NCI-H2107 treated with DMSO at 0.1 percent for 48 hours (cell line): ENCODE measurements at regions not wholly inside any gene's neighbourhood (a gene's known extent, or its start where the extent isn't known, plus 50 kb on each side); places are given as distances from the start of the nearest gene placed in this dataset.
A peak's percentile ranks its signal among the peaks of the same experiment; 100 is the strongest.

ENCODE experiments used
- DNase-seq: peaks from one replicate; lab custom pipeline; 2025; ENCODE audit not compliant: unreplicated experiment; lab: John Stamatoyannopoulos, UW

DNA sequence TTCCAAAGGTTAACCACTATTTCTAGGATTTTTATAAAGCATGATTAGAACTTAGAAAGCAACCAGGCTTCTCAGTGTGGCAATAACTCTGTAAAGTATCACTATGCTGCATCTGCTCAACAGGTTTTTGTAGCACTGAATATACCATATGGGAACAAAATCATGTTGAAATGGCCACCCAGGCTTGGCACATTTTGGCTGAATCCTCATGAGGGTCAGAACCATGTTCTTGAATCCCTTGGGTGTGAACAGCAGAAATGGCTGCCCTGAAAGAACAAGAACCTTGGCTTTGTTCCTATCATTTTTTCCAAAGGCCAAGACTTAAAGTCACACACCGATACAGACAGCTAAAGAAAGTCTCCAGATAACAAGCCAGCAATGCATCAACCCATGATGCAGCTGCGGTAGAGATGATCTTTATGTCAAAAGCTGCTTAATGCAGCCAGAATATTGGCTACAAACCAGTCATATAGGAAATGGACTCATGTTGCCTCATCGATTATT is 283.0 kb upstream of the NOX3 start:
- no peak for DNase-seq

- no peak for DNase-seq
Measured at GRCh38 chr6:155717374-155717773, 261.7 kb upstream of the NOX3 start.

DNA sequence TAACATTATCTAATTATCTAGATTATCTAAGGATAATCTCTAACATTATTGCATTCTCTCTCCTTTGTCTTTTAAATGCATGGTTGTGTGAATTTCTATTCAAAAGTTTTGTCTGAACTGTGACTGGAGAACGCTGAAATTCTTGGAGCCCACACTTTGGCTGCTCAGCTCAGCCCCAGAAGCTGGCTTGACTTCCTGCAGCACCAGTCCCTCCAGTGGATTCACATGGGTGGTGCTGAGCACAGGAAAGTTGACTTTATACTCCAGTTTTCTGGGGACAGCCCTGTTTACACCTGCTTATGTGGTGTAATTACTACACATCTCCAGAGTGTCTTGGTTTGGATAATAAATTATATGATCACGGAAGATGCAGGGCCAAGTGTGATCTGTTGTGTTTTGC is 255.1 kb upstream of the NOX3 start:
- no peak for DNase-seq

DNA sequence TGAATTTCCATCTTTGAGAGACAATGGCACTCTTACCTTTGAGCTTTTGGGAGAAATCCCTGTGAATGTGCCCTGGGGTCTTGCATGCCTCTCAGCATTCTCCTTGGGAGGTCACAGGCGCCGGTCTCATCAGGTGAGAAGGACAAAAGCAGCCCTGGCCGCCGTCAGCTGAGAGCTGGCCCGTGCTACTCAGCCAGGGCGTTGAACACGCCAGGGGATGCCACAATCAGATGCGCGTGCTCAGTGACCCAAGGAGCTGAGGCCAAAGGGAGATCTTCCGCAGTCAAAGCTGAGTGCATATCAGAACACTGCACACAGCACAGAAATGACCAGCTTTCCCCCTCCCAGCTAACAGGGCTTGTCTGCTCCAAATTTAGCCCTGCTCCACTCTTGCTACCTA is 253.6 kb upstream of the NOX3 start:
- no peak for DNase-seq

DNA sequence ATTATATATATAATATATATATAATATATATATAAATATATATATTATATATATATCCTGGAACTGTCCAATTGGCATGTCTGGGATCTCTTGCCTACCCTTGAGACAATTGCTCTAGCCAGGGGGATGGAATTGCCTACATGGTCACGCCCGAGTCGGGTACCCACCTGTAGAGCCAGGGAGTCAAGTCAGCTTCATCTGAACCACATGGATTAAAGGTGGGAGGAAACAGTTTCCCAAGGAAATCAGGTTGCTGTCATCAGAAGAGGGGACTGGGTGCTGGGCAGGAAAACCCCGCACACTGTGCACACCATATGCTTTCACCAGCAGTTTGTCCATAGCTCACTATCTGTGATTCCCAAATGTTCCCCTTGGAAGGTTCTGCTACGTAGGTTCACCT is 252.5 kb upstream of the NOX3 start:
- no peak for DNase-seq

DNA sequence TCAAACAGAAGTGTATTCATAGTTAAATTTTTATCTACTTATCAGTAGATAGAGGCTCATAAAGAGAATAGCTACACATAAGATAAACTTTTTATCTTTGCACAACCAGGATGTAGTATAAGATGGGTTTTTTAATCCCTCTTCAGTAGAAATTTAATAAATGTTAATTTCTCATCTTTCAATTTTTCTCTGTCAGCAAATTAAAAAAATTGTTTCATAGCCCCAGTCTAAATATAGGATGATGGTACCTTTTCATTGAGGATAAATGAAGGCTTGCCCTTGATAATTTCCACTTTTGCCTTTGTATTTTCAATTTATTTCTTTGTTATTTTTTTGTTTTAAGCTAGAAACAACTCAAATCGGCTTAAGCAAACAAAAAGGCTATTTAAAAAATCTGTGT is 251.2 kb upstream of the NOX3 start:
- DNase-seq = no peak

- no peak for DNase-seq
Measured at GRCh38 chr6:155706341-155706740, 250.7 kb upstream of the NOX3 start.

DNA sequence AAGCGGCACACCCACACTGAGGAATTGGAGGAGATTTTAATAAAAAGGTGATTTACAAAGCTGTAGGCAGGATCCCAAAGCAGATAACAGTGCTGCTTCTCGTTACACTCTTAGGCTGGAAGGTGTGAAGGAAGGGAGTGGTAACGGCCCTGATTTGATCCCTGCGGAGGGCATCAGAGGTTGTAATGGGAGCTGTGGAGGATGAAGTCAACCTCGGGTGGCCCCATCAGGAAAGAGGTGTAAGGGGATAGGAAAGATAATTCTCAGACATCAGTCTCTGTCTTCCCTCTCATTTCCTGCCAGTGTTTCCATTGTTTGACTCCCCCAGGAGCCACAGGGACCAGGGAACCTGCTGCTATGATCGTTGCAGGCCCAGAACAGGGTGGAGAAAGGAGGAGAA is 245.7 kb upstream of the NOX3 start:
- no peak for DNase-seq

- no peak for DNase-seq
Measured at GRCh38 chr6:155695495-155695894, 239.9 kb upstream of the NOX3 start.

DNA sequence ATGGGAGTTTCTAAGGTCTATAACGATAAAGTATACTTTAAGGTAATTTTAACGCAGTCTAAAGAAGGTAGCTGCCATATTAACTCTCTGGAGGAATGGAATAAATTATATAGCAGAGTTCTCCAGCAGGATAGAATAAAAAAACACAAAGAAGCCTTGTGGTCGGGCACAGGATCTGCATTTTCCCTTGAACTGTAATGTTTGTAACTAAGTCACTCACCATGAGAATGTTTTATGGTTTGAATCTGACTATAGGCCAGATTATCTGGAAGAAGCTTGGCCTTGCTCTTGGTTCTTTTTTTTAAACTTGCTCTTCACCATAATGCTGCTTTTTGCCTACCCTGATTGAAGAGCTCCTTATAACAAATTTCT is 238.8 kb upstream of the NOX3 start:
- no peak for DNase-seq

- DNase-seq = peak; percentile 55
Measured at GRCh38 chr6:155693573-155694418, 238.2 kb upstream of the NOX3 start.

DNA sequence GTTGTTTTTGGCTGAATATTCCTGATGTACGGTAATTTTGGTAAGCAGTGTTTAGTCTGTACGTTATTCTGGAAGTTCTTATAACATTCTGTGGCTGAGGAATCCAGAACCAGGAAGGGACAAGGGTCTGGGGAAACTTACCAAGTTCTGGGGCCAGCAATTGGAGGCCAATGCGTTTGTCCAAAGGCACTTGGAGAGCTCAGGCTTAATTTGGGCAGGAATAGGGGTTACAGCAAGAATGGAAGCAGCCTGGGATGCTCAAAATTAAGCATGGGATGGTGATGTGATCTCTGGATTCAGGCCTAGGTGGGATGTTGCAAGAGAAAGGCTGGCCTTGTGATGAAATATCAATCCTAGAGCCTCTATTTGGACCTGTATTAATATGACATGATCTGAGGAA is 235.2 kb upstream of the NOX3 start:
- DNase-seq = no peak

DNA sequence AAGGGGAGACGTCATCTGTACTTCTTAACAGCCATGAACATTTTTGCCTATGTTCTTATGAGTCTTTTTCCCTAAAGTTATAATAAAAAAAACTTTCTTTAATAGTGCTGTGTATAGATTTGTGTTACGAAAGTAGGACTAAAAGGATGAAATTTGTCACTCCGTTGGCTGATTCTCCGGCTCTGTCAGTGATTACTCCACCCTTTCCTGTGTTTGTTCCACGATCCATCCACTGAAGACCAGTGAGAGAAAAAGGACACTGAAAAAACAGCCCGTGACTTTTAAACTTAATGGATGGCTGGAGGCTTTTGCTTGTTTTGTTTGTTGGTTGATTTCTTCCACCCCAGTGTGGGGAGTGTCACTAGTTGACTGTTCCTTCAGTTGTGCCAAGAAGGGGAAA is 232.0 kb upstream of the NOX3 start:
- DNase-seq = no peak

- no peak for DNase-seq
Measured at GRCh38 chr6:155684416-155685196, 229.0 kb upstream of the NOX3 start.

DNA sequence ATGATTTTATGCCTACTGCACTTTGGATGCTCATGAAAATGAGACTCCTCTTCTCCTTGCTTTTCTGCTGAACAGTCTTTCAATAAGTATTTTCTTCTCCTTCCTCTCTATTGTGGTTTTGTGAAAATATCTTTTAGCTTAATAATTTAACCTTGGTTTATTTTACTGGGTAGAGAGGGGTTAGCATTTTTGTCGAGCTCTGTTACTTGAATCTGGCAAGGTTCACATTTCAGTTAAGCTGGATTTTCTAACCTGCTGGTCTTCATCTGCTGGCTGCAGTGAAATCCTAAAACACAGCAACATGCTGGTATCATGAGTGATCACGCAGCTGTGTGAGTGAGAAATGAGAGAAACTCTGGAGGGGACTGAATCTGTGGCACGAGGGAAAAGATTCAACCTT is 222.7 kb upstream of the NOX3 start:
- no peak for DNase-seq

GRCh38 chr6:155676346-155676745 is 220.7 kb upstream of the NOX3 start:
- no peak for DNase-seq

- no peak for DNase-seq
Measured at GRCh38 chr6:155670655-155671054, 215.0 kb upstream of the NOX3 start.

DNA sequence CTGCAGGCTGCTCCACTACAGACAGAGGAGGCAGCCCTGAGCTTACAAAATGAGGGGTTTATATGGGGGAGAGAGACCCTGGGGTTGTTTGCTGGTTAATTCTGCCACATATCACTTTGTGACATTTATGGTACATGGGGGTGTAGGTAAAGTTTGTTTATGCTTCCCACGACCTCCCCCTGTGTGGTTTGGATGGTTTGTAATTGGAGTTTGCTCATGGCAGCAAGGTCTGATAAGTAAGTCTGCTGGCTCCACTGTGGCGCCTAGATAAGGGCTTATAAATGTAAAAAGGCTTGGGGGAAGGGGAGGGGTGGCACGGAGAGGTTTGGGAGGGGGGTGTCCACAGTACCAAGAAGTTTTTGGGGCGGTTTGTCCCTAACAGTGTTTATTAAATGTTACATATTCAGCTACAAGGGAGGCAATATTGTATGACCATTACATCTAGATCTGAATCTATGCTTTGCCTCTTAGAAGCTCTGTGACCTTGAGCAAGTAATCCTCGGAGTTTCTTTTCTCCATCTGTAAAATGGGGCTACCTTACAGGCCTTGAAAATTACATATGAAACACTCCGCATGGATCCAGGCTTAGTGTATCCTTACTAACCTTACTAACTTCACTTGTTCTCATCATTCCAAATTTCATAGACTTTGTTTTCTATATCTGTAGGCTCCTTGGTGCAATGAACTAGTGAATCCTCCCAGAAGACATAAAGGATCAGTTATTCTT is 204.8 kb upstream of the NOX3 start:
- DNase-seq = no peak

DNA sequence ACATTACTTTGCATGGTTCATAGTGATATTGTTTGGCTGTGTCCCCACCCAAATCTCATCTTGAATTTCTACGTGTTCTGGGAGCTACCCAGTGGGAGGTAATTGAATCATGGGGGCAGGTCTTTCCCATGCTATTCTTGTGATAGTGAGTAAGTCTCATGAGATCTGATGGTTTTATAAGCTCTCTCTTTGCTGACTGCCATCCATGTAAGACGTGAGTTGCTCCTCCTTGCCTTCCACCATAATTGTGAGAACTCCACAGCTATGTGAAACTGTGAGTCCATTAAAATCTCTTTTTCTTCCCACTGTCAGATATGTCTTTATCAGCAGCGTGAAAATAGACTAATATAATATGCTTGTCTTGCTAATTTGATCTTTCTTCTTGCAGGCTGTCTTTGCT is 200.4 kb upstream of the NOX3 start:
- no peak for DNase-seq

DNA sequence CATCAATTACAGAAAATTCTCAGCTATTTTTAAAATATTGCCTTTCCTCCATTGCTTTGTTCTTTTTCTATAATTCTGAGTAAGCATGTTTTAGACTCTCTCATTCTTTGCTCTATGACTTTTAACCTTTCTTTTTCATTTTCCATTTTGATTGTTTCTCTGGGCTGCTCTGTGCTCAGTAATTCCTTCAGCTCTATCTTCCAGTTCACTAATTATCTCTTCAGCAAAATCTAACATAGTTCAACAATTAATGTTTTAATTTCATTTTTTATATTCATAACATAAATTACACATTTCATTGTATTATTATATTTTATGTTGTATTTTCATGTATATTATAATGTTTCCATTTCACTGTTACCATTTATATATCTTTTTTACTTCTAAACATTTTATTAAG is 198.8 kb upstream of the NOX3 start:
- no peak for DNase-seq

- no peak for DNase-seq
Measured at GRCh38 chr6:155648301-155648700, 192.7 kb upstream of the NOX3 start.

GRCh38 chr6:155647354-155647753 is 191.7 kb upstream of the NOX3 start:
- no peak for DNase-seq
